RWPE1 (cell line): ENCODE measurements at regions not wholly inside any gene's neighbourhood (a gene's known extent, or its start where the extent isn't known, plus 50 kb on each side); places are given as distances from the start of the nearest gene placed in this dataset.

ENCODE experiments used
- CTCF ChIA-PET: fragments of 350-600 bp; sonication (Branson Sonifier 250); formaldehyde crosslinking; extraction: SDS; loops from one replicate; lab custom pipeline; 2021; lab: Yijun Ruan, JAX
- POLR2A ChIA-PET: fragments of 400-600 bp; formaldehyde crosslinking; extraction: SDS; loops from one replicate; lab custom pipeline; 2020; ENCODE audit warnings: antibody characterized with exemption; ENCODE audit not compliant: low non-redundant PET; lab: Yijun Ruan, JAX
- DNase-seq: peaks from one replicate; pipeline ENCODE4 v3.0.0; 2012; ENCODE audit warnings: low spot score
- H3K27ac ChIP-seq: fragments of 450-650 bp; 2 replicates; pipeline ENCODE4 v1.5.1; 2017
- TF ChIP-seq, protein P1 (sequence below): fragments of 450-650 bp; conservative IDR thresholded peaks from 2 replicates; pipeline ENCODE4 v1.5.1; 2017; ENCODE audit warnings: low read depth, mild to moderate bottlenecking

GRCh38 chr5:123914333-123914732, 402.4 kb downstream of the CSNK1G3 start:
- DNase-seq = no peak
- ChIA-PET POLR2A (no interaction called here), CTCF (no interaction called here)
- H3K27ac ChIP-seq = no peak overlapping the region
- TF ChIP-seq, protein P1, sequence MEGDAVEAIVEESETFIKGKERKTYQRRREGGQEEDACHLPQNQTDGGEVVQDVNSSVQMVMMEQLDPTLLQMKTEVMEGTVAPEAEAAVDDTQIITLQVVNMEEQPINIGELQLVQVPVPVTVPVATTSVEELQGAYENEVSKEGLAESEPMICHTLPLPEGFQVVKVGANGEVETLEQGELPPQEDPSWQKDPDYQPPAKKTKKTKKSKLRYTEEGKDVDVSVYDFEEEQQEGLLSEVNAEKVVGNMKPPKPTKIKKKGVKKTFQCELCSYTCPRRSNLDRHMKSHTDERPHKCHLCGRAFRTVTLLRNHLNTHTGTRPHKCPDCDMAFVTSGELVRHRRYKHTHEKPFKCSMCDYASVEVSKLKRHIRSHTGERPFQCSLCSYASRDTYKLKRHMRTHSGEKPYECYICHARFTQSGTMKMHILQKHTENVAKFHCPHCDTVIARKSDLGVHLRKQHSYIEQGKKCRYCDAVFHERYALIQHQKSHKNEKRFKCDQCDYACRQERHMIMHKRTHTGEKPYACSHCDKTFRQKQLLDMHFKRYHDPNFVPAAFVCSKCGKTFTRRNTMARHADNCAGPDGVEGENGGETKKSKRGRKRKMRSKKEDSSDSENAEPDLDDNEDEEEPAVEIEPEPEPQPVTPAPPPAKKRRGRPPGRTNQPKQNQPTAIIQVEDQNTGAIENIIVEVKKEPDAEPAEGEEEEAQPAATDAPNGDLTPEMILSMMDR = no peak

GRCh38 chr5:123907349-123907748, 395.4 kb downstream of the CSNK1G3 start:
- ChIA-PET CTCF (interaction anchor here (0.5 kb wide), 1 partner anchor 37 kb away, joined by 9 read pairs; no protein-coding TSS in a partner anchor), POLR2A (no interaction called here)
- TF ChIP-seq, protein P1 = no peak
- no peak overlapping the region for H3K27ac ChIP-seq
- no peak for DNase-seq

DNA sequence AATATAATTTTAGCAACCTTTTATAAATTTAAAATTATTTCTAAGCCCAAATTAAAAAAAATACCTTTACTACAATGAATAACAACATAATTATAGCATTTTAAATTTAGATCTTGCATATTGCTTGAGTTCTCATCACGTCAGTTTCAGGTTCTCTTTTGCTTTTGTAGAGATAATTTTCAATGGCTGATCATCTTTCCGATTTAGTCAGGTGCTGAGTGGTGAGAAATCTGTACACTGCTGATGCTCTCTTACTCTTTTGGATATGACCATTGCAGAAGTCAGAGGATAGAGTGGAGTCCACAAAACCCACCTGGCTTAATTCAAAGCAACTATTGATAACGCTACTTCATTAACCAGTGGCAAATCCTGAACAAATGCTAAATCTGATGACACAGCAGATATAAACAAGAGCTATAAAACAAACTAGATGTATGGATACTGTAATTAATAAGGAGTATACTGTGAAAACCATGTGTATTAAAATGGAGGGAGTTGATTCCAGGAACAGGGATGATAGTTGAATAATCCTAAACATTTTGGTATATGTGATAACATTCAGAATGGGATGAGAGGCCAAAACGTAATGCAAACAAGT, 394.8 kb downstream of the CSNK1G3 start:
- TF ChIP-seq, protein P1 = no peak
- no peak overlapping the region for H3K27ac ChIP-seq
- POLR2A ChIA-PET = no interaction called here
- no peak for DNase-seq
- CTCF ChIA-PET = interaction anchor here (0.5 kb wide), 1 partner anchor 38 kb away, joined by 9 read pairs; no protein-coding TSS in a partner anchor

GRCh38 chr5:123885081-123885480, 373.1 kb downstream of the CSNK1G3 start:
- CTCF ChIA-PET = interaction anchor here (0.6 kb wide), 1 partner anchor 13 kb away, joined by 8 read pairs; no protein-coding TSS in a partner anchor
- POLR2A ChIA-PET = no interaction called here
- TF ChIP-seq, protein P1 = no peak
- H3K27ac ChIP-seq = no peak overlapping the region
- DNase-seq = no peak

DNA sequence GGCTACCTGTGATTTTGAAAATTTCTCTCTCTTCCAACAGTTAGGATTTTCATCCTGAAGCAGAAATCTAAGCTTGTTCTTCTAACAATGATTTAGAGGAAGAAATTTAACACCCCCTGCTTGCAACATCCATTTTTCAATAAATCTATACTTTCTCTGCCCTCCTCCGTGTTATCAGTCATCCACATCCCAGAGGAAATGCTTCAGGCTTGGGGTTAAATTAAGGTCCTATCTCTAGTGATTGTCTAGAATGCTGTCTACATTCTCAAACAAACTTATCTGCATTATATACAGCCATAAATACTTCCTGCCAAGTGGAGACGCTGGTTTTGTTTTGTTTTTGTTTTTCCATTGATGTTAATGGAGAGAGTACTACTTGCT, 371.0 kb downstream of the CSNK1G3 start:
- POLR2A ChIA-PET = no interaction called here
- H3K27ac ChIP-seq = no peak overlapping the region
- TF ChIP-seq, protein P1 = no peak
- no peak for DNase-seq
- CTCF ChIA-PET = interaction anchor here (0.6 to 1.9 kb wide), 4 partner anchors 12 to 143 kb away, joined by 3 to 5 read pairs (median 3); no protein-coding TSS in a partner anchor

DNA sequence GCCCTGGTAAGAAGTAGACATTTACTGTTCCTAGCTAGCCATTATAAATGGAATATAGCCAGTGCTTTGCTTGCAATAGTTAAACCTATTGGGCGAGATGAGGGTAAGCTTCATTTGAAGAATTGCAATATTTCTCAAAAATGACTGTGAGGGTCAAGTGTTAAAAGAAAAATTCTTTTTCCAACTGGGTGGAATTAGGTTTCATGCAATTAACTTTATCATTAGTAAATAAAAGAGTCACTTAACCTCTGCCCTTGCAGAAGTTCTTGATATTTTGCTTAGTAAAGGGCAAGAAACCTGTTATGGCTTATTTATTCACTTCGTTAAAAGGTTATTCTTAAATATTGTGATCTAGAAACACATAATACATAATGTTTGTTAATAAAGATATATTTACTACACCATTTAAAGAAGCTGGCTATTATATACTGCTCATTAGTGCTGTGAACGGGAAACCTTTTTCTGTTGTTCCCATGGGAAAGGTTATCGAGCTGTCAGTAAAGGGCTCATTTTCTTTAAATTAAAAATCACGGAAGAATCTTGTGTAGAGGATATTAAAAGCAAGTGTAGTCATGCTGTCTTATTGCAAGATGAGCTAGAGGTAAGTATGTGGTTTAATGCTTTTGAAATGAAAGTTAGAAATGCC, 370.5 kb downstream of the CSNK1G3 start:
- CTCF ChIA-PET = interaction anchor here (0.6 to 1.9 kb wide), 6 partner anchors 12 to 146 kb away, joined by 3 to 5 read pairs (median 3); no protein-coding TSS in a partner anchor

More for the DNA sequence above, 370.5 kb downstream of the CSNK1G3 start:
- H3K27ac ChIP-seq = no peak overlapping the region
- TF ChIP-seq, protein P1 = no peak
- DNase-seq = no peak
- POLR2A ChIA-PET = no interaction called here
